ENCODE measurements at regions not wholly inside any gene's neighbourhood (a gene's known extent, or its start where the extent isn't known, plus 50 kb on each side); places are given as distances from the start of the nearest gene placed in this dataset.
"Not testable (repeated sequence)": the region's sequence is repeated elsewhere in the genome, so short reads cannot be mapped to it uniquely, and the experiment has no call there.

- TF ChIP-seq CTCF, POLR2A (IDR thresholded peaks at IDR 0.05): not testable (repeated sequence)
Observed at GRCh38 chr1:102659876-102660483, 448.3 kb downstream of the COL11A1 start.

Measured in Peyer's patch (tissue), 4 donors.